SHP77 (cell line): ENCODE measurements at regions not wholly inside any gene's neighbourhood (a gene's known extent, or its start where the extent isn't known, plus 50 kb on each side); places are given as distances from the start of the nearest gene placed in this dataset.

Source experiments
- DNase-seq, 2 experiments: peaks; one replicate each; lab custom pipeline; 2025; lab: John Stamatoyannopoulos, UW

- DNase-seq = no peak
These were observed 78.1 kb downstream of the MYCN start for GRCh38 chr2:16018277-16019059.

DNA sequence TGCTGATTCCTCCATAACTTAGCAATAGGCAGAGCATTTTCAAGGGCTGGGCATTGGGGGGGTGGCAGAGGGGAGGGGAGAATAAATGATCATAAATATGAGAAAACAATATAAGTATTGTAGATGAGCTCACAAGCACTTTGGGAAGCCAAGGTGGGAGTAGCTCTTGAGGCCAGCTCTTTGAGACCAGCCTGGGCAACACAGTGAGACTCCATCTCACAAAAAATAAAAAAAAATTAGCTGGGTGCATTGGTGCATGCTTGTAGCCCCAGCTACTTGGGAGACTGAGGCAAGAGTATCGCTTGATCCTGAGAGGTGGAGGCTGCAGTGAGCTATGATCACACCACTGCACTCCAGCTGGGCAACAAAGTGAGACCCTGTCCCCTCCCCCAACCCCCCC, 75.9 kb downstream of the MYCN start:
- DNase-seq = no peak

DNA sequence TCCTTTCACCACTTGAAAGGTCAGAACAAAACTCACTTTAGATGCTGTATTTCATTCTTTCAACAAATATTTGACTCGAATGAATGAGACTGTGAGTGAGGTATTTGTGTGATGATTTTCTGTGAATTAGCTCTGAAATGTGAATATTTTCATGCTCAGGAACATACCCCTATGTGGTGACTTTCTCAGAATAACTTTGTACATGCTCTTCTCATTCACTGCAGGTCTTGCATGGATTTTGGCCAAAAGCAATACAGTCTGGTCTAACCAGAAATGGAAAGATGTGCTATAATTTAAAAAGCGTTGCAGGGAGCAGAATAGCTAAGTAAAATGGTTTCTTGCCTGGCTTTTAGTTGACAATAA, 75.5 kb downstream of the MYCN start:
- no peak for DNase-seq

GRCh38 chr2:16015210-16015902, 75.0 kb downstream of the MYCN start:
- DNase-seq = no peak

DNA sequence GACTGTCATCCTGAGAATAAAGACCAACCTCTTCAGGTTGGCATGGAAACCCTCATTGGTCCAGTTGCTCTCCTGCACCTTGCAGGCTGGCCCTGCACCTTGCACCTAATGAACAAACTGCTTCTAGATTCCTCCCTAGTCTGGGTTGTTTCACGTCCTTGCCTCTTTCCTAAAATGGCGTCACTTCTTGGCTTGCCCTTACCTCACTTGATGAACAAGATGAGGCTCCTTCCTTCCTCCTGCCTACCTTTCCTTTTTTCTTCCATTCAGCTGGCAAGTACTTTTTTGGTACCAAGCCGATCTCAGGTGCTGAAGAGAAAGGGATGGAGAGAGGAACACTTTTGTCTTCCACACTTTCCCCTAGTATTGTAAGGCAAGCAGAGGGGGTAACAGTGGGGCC, 74.5 kb downstream of the MYCN start:
- DNase-seq = no peak

DNA sequence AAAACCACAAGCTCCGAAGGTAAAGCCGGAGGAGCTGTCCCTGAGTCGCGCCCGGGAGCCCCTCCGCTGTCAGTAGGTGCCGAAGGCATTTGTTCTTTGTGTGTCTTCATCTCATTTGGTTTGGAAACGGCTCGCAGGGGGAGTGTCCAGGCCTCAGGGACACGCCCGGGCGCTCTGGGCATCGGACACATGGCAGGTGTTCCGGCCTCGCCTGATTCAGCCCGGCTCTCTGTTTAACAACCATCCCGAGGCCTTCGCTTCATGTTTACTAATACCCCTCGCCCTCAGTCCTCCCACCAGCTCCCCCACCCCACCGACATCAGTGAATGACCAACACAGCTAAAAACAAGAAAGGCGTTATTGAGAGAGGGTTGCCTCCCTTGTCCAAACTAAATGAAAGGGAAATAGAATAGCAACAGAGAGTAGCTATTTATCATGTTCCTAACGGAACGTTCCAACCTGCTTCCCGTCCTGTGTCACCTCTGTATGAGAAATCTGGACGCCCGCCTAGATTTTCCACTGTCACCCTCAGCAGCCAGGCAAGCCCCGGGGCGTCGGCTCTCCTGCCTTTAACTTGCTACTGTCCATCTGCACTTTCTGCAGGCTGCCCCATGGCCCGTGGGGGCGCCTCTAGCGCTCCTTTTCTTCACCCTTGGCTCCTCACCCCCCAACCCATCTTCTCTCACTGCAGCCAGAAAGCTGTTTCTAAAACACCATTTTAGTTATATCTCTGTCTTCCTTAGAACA, 73.9 kb downstream of the MYCN start:
- peak; percentile 65 to 85 for DNase-seq

- DNase-seq = peak in 1 of 2 experiments; percentile 49
These were observed 73.1 kb downstream of the MYCN start for GRCh38 chr2:16013359-16013911.

GRCh38 chr2:16012626-16013358, 72.4 kb downstream of the MYCN start:
- DNase-seq = peak; percentile 79 to 92

GRCh38 chr2:16012029-16012596, 71.8 kb downstream of the MYCN start:
- no peak for DNase-seq

DNA sequence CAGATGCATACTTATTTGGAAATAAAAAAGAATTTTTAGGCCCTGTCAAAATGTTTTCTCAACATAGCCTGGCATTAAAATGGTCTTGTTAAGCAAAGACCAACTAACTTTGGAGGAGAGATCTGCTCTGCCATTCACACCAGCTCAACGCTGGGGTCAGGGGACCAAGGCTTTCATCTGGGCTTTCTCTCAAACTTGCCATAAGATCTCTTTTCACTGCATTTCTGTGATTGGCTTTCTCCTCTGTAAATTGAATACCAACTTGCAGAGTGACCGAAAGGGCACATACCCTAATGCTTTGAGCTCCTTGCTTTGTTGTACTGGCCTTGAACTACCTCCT, 71.2 kb downstream of the MYCN start:
- DNase-seq = no peak

- DNase-seq = no peak
These were observed 70.7 kb downstream of the MYCN start for GRCh38 chr2:16010951-16011620.

- DNase-seq = no peak
These were observed 69.7 kb downstream of the MYCN start for GRCh38 chr2:16010011-16010410.

DNA sequence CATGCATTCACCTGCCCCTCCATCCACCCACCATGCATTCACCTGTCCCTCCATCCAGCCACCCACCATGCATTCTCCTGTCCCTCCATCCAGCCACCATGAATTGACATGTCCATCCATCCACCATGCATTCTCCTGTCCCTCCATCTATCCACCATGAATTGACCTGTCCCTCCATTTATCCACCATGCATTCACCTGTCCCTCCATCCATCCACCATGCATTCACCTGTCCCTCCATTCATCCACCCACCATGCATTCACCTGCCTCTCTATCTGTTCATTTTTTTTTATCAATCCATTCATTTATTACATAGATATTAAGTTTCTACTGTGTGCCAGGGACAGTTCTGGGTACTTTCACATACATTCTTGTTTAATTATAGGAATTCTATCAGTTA, 69.2 kb downstream of the MYCN start:
- no peak for DNase-seq

DNA sequence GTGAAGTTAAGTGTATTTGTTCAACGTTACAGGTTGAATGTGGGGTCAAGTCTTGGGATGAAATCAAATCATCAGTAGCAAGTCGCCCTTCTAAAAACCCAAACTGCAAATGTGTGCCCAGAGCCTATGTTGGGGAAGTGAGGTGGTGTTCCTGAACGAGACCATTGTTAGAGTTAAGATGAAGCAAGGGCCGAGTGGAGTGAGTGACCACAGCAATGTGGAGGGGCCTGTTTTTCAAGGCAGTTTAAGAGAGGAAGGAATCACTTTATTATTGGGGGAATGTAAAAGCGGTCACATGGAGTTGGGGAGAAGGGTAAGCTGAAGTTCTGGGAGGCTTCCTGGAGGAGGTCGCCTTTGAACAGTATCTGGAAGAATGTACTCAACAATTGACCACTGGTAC, 68.5 kb downstream of the MYCN start:
- no peak for DNase-seq

GRCh38 chr2:16008331-16008850, 68.0 kb downstream of the MYCN start:
- DNase-seq = no peak

- no peak for DNase-seq
These were observed 67.0 kb downstream of the MYCN start for GRCh38 chr2:16007167-16007934.

DNA sequence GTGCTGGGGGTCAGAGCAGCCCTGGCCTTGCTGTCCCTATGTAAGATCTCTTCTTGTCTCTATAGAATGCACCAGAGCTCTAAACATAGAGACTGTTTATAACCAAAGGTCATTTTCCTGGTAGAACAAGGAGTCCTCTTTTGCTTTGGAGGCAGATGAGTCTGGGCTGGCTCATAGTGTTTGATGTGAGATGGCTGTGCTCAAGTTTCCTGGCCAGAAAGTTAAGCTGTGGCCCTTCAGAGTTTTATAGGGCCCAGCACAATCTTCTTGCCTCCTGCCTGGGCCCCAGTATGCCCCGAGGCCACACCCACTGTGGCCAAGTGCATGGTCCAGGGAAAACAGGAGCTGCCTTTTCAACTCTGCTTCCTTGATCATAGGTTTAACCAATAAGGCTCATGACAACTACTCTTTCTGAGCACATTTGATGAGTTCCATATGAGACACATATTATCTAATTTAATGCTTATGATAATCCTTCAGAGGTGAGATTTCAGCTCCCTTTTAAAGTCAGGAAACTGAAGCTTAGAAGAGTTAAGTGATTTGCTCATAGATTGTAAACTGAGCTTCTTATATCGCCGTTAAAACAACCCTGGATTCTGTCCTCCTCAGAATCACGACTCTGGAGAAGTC, 66.3 kb downstream of the MYCN start:
- no peak for DNase-seq

DNA sequence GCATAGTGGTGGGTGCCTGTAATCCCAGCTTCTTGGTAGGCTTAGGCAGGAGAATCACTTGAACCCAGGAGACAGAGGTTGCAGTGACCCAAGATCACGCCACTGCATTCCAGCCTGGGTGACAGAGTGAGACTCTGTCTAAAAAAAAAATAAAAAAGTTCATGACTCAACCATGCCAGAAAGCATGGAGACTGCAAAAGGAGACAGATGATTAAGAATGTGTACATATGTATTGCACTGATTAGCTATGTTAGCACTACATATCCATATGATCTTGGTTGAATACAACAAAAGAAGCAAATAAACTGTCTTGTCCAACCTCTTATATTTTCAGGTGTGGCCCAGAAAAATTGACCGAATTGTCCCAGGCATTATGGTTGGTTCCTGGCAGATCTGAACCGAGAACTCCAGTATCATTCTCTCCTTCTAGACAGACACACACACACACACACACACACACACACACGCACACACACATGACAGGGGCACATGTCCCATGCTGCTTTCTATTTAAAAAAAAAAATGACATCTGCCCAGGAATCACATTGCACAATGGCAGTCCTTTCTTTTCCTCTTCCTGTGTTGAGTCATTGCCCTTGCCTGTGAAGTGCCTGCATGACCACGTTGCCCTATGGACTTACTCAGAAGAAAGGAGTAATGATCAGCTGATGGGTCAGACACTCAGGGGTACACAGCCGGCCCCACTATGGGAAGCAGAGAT, 65.6 kb downstream of the MYCN start:
- no peak for DNase-seq

DNA sequence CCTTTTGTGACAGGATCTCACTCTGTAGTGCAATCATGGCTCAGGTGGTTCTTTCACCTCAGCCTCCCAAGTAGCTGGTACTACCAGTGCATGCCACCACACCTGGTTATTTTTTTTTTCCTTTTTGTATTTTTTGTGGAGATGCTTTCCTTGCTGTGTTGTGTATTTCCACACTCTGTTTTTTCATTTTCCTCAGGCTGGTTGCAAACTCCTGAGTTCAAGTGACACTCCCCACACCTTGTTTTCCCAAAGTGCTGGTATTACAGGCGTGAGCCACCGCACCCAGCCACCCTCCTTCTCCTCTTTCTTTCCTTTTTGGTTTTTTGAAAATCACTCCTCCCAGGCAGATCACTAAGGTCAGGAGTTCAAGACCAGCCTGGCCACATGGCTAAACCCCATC, 65.0 kb downstream of the MYCN start:
- no peak for DNase-seq
